ENCODE measurements at regions not wholly inside any gene's neighbourhood (a gene's known extent, or its start where the extent isn't known, plus 50 kb on each side); places are given as distances from the start of the nearest gene placed in this dataset.

- TF ChIP-seq GATA2 (IDR thresholded peaks at IDR 0.05; ENCODE audit: low read depth, low read length) (no peak), GATA3 (IDR thresholded peaks at IDR 0.05; ENCODE audit: low read depth, low read length) (no peak)
Measured at GRCh38 chr4:177227636-177228035, 82.0 kb upstream of the NEIL3 start.
